ENCODE measurements at regions not wholly inside any gene's neighbourhood (a gene's known extent, or its start where the extent isn't known, plus 50 kb on each side); places are given as distances from the start of the nearest gene placed in this dataset.

GRCh38 chr18:30632071-30632698, 410.4 kb downstream of the DSC3 start:
- no peak for TF ChIP-seq CTCF (IDR thresholded peaks at IDR 0.05)
- TF ChIP-seq POLR2A (IDR thresholded peaks at IDR 0.05) = no peak
